Motor neuron (in vitro differentiated cells): ENCODE measurements at regions not wholly inside any gene's neighbourhood (a gene's known extent, or its start where the extent isn't known, plus 50 kb on each side); places are given as distances from the start of the nearest gene placed in this dataset.
"Not testable (repeated sequence)": the region's sequence is repeated elsewhere in the genome, so short reads cannot be mapped to it uniquely, and the experiment has no call there.

Source experiments
- ATAC-seq, 8 experiments: fragments of 200-7000 bp; cut with Tn5 transposase; replicated peaks in 6 of 8; 2 replicates each; pipeline ENCODE4 v1.8.0; 2021; ENCODE audit warnings: mild to moderate bottlenecking in 8 of 8, moderate library complexity in 8 of 8
- H3K27ac ChIP-seq, 2 donors: fragments of 250-450 bp; sonication (Bioruptor Pico); 2 replicates each; pipeline ENCODE4 v1.9.0; 2021; ENCODE audit warnings: antibody characterized with exemption in 2 of 2, mild to moderate bottlenecking in 2 of 2, moderate library complexity in 1 of 2
- H3K4me1 ChIP-seq, 2 donors: fragments of 250-450 bp; sonication (Bioruptor Pico); replicated peaks in 1 of 2; 2 replicates each; pipeline ENCODE4 v1.6.1; 2021; ENCODE audit warnings: antibody characterized with exemption in 2 of 2, mild to moderate bottlenecking in 2 of 2, moderate library complexity in 1 of 2
- H3K4me3 ChIP-seq, 5 donors: fragments of 250-450 bp; sonication (Bioruptor Pico); 2 replicates each; pipeline ENCODE4 v1.9.0; 2021; ENCODE audit warnings: antibody characterized with exemption in 5 of 5, mild to moderate bottlenecking in 5 of 5, moderate library complexity in 4 of 5
- WGBS, 10 experiments: fragments of 450-650 bp; shearing (Covaris generic); methylation state at CpG; one replicate each; pipeline ENCODE4 v1.0.0; 2022; 5-methylcytosine and 5-hydroxymethylcytosine counted together
- in situ Hi-C, 9 experiments: fragments of 400-800 bp; cut with MboI; loops; one replicate each; pipeline ENCODE4 v1.15.0; 2021; ENCODE audit warnings: low sequenced_read_pairs in 9 of 9, low pct_unique_long_range_greater_than_20kb in 2 of 9; ENCODE audit not compliant: unreplicated experiment in 9 of 9

DNA sequence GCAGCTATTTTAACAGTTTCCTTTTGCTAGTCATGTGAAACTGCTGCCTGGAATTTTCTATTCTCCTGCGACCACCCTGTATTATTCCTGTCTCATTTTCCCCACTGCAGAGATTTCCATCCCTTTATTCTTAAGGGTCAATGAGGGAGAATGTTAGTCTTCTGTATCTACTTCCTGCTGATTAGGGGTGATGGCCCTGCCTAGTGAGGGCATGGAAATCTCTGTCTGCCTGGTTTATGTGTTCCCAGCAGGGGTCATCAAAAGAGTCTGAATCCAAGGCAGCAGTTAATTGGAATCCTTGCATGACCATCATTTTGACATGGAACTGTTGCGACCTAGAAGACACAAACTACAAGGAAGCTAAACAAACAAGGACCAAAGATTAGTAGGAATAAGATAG is 325.2 kb downstream of the PLPP3 start:
- ATAC-seq, result no peak
- WGBS, 10 experiments, result 75 to 100% (median 83%) methylated on average over 1 to 2 of the region's 2 CpGs; no CpG with 5 or more reads in 1 of the 10 experiments
- no peak overlapping the region for H3K27ac ChIP-seq
- in situ Hi-C loops, result no loop called here
- peaks cover 16 to 29% of the 10 kb centered on the region in 2 donors for H3K4me1 ChIP-seq
- H3K4me3 ChIP-seq, result no peak overlapping the region

DNA sequence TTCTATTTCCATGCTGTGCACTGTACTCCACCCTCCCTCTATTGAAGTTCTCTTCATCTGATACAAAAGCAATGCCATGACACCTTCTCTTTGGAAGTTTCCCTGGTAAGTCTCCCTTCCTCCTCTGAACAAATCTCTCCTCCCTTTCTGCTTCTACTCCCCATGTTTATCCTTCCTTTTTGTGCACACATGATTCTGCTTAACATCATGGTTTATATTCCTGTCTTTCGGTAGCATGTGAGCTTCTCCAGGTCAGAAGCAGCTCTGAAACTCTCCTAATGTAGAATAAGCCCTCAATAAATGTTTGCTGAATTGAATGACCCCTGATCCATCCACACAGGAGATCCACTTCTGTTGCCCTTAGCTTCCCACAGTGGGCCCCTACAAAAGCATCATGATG is 328.6 kb downstream of the PLPP3 start:
- no peak for ATAC-seq
- H3K27ac ChIP-seq, result no peak overlapping the region
- in situ Hi-C loops, result no loop called here
- no peak overlapping the region for H3K4me3 ChIP-seq
- WGBS, 10 experiments, result 0 to 100% (median 38%) methylated on average over 1 of the region's 1 CpG; no CpG with 5 or more reads in 2 of the 10 experiments
- H3K4me1 ChIP-seq, result peaks cover 21 to 27% of the 10 kb centered on the region in 2 donors

DNA sequence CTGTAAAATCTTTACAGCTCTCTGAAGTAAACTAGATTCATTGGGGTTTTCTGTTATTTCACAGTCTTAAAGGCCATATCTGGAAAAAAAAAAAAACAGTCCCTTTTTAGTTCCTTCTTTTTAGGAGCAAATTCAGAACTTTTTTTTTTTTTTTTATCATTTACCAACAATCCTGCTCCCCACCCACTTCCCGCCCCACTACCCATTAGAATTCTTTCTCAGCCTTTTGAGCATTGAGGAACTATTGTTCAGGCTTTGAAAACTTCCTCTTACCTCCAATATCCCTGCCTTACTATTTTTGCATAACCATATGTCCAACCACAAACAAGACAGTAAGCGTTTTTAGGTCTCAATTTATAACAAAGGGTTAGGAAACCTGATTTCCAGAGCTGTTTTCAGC is 330.1 kb downstream of the PLPP3 start:
- H3K4me1 ChIP-seq, result peaks cover 18 to 27% of the 10 kb centered on the region in 2 donors
- no peak overlapping the region for H3K4me3 ChIP-seq
- 19 to 69% (median 41%) methylated on average over 1 to 2 of the region's 2 CpGs; no CpG with 5 or more reads in 2 of the 10 experiments for WGBS, 10 experiments
- H3K27ac ChIP-seq, result no peak overlapping the region
- in situ Hi-C loops, result no loop called here
- peak in 1 of 8 experiments; percentile 39 for ATAC-seq

DNA sequence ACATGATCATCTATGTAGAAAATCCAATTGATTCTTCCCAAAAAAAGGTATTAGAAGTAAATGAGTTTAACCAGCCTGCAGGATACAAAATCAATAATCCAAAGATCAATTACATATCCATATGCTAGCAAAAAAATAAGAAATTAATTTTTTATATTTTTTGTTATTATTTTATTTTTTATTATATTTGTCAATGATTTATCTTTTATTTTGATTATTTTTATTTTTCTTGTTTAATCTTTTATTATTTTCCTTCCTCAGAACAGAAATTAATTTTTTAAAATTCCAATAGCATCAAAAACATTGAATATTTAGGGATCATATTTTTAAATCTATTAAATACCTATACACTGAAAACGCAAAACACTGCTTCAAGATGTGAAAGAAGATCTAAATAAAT is 331.2 kb downstream of the PLPP3 start:
- WGBS, 10 experiments, result 82 to 100% (median 94%) methylated on average over 1 of the region's 1 CpG
- Histone ChIP-seq H3K4me1 (peaks cover 18 to 27% of the 10 kb centered on the region in 2 donors), H3K27ac (no peak overlapping the region), H3K4me3 (no peak overlapping the region)
- no peak for ATAC-seq
- in situ Hi-C loops, result no loop called here

DNA sequence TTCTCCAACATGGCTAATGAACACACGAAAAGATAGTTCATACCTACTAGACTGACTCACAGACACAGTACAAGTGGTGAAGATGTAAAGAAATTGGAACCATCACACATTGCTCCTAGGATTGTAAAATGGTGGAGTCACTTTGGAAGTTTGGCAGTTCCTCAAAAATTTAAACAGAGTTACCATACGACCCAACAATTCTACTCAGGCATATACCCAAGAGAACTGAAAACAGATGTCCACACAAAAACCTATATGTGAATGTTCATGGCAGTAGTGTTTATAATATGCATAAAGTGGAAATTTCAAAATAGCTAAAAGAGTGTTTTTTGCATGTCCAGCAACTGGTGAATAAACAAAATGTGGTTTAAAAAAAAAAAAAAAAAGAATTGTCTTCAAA is 332.6 kb downstream of the PLPP3 start:
- peaks cover 9 to 19% of the 10 kb centered on the region in 2 donors for H3K4me1 ChIP-seq
- WGBS, 10 experiments, result 40 to 100% (median 91%) methylated on average over 2 of the region's 2 CpGs; no CpG with 5 or more reads in 4 of the 10 experiments
- H3K4me3 ChIP-seq, H3K27ac ChIP-seq, ATAC-seq, in situ Hi-C loops: not testable (repeated sequence)

DNA sequence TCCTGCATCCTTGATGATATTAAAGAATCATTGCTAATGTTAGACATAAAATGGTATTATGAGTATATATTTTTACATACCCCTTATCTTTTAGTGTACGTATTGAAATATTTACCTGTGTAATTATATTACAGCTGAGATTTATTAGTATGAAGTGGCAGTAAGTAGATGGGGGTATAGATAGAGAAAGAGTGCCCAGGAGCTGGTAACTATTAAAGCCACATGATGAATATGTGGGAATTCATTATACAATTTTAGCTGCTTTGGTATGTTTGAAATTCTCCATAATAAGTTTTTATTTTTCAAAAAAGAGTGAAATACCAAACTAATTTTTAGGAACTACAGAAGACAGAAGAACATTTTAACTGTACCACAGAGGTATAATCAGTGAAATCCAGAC is 339.0 kb downstream of the PLPP3 start:
- no peak overlapping the region for H3K27ac ChIP-seq
- no peak overlapping the region for H3K4me3 ChIP-seq
- no peak for ATAC-seq
- 0 to 55% (median 0%) methylated on average over 1 of the region's 1 CpG; no CpG with 5 or more reads in 3 of the 10 experiments for WGBS, 10 experiments
- in situ Hi-C loops, result no loop called here
- H3K4me1 ChIP-seq, result no peaks in the 10 kb centered on the region

DNA sequence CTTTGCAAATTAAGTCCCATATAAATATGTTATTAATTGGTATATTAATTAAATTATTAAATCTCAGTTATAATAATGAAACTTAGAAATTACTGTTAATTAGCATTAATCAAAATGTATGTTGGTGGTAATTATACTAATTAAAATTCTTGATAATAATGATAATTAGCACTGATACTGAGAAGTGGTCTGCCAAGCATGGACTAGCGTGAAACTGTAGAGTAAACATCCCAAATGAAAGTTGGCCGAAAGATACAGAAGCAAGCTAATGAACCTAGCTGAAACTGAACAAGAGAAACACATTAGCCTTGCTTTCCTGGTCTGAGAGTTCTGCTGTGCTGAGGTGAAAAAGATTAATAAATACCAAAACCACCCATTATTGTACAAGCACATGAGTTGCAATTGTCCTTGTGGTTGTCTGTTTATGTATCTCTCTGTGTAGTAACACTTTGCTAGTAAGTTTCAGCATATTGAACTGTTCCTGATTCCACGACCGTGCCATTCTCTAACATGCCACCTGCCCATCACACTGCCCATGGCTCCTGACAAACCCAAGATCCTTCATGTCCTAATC is 341.8 kb downstream of the PLPP3 start:
- H3K4me3 ChIP-seq, result no peak overlapping the region
- no peak for ATAC-seq
- WGBS, 10 experiments, result 86 to 100% (median 95%) methylated on average over 1 to 4 of the region's 4 CpGs
- in situ Hi-C loops, result no loop called here
- H3K4me1 ChIP-seq, result no peaks in the 10 kb centered on the region
- no peak overlapping the region for H3K27ac ChIP-seq

DNA sequence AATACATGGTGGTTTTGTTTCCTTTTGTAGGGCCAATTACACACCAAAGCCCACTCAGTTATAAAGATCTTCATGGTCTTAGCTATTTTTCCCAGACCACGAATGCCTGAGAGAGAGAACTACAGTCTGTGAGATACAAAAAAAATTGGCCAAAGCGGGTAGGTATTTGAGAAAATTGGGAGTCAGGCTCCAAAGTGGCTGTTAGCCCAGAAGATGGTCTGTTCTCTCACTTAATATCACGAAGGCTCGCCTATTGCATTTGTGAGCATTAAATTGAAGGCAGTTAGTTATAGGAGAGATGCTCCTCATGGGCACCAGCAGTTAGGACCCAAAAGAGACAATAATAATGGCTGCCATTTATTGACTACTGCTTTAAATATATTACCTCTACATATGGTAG is 342.7 kb downstream of the PLPP3 start:
- Histone ChIP-seq H3K27ac (no peak overlapping the region), H3K4me3 (no peak overlapping the region), H3K4me1 (no peaks in the 10 kb centered on the region)
- ATAC-seq, result no peak
- WGBS, 10 experiments, result 51 to 100% (median 95%) methylated on average over 1 to 4 of the region's 4 CpGs
- in situ Hi-C loops, result no loop called here

DNA sequence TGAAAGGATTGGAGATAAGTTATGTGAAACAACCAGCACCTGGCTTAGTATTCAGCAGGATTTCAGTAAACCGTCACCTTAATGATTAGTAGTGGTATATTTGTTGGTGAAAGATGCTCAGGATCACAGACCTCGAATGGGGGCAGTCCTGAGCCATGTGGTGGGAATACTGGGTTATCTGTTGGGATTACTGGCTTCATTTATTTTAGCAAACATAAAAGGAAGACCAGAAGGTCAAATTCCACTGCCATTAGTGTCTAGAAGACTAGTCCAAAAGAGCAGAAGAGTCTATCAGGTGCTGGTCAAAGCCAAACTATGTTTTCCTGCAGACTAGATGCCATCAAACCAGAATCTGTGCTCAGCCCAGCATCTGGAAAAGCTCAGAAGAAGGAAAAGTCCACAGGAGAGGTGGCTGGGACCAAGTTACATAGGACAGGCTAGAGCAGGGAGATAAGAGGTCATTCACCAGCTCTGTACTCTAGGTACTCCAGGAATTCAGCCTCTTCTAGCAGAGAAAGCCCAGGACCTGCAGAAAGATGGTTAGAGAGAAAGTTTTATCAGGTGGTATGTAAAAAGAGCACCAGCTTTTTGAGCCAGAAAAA is 343.4 kb downstream of the PLPP3 start:
- in situ Hi-C loops, result no loop called here
- no peak overlapping the region for H3K4me3 ChIP-seq

DNA sequence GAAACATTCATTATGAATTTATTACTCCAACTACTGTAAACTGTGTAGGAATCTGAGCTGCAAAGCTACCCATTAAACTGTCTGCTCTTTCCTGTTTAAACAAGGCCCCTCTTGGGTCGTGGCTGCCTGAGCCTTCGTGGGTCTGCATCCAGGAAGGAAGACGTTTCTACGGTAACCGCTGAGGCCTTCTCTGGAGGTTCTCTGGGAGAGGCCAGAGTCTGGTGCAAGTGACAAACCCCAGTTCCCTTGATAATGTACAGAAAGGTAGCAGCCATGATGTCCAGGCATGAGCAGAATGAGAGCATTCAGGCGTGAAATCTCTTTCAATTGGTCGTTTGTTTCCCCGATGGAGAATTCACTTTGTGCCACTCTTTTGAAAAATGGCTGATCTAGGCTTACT is 350.2 kb downstream of the PLPP3 start:
- no peak overlapping the region for H3K4me3 ChIP-seq
- H3K27ac ChIP-seq, result peak overlapping the region in 1 of 2 donors; percentile 12
- peak in 5 of 8 experiments; percentile 98 to 99 (median 99) for ATAC-seq
- in situ Hi-C loops, result no loop called here
- H3K4me1 ChIP-seq, result peaks cover 23 to 26% of the 10 kb centered on the region in 2 donors
- 7 to 90% (median 17%) methylated on average over 3 to 8 of the region's 8 CpGs; no CpG with 5 or more reads in 1 of the 10 experiments for WGBS, 10 experiments

More for the DNA sequence above, 343.4 kb downstream of the PLPP3 start:
- Histone ChIP-seq H3K27ac (no peak overlapping the region), H3K4me1 (no peaks in the 10 kb centered on the region)
- ATAC-seq, result no peak
- 67 to 96% (median 83%) methylated on average over 1 to 2 of the region's 2 CpGs; no CpG with 5 or more reads in 3 of the 10 experiments for WGBS, 10 experiments

DNA sequence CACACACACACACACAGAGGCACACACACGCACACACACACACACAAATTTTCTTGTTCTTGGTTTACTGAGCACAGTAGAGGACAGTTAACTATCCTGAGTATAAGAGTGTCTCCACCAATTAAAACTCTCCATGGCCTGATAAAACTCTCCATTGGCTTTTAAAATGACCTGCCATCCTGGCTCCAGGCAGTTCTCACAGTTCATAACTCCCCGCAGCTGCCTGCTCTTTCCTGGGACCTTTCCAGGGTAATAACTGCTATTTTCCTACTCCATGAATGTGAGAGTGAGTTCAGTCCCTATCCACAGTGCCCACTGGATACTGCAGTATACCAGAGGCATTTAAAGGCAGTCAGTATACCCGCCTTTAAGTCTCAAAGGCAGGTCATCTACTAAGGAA is 351.5 kb downstream of the PLPP3 start:
- no peak overlapping the region for H3K27ac ChIP-seq
- no peak for ATAC-seq
- H3K4me3 ChIP-seq, result no peak overlapping the region
- H3K4me1 ChIP-seq, result peaks cover 23 to 26% of the 10 kb centered on the region in 2 donors
- WGBS, 10 experiments, result 29 to 100% (median 87%) methylated on average over 1 to 3 of the region's 3 CpGs; no CpG with 5 or more reads in 2 of the 10 experiments
- in situ Hi-C loops, result no loop called here

DNA sequence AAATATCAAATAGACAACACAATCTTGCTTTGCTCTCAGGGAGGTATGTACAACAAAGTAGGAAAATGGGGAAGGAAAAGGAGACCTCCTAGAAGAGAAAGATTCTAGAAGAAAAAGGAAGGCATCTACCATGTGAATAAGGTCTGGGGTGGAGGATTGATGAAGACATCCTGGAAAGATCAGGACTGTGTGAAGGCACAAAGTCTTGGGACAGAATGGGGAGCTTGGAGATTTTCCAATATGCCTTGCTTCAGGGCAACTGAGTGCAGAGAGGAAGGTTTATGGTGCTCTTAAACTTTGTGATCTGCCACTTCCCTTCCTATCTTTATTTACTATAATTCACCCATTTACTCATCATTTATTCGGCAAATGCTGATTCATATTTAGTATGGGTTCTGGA is 352.0 kb downstream of the PLPP3 start:
- no peak for ATAC-seq
- Histone ChIP-seq H3K4me3 (no peak overlapping the region), H3K4me1 (peaks cover 23 to 26% of the 10 kb centered on the region in 2 donors), H3K27ac (no peak overlapping the region)
- 100% methylated on average over 1 of the region's 1 CpG; no CpG with 5 or more reads in 5 of the 10 experiments for WGBS, 10 experiments
- in situ Hi-C loops, result no loop called here

DNA sequence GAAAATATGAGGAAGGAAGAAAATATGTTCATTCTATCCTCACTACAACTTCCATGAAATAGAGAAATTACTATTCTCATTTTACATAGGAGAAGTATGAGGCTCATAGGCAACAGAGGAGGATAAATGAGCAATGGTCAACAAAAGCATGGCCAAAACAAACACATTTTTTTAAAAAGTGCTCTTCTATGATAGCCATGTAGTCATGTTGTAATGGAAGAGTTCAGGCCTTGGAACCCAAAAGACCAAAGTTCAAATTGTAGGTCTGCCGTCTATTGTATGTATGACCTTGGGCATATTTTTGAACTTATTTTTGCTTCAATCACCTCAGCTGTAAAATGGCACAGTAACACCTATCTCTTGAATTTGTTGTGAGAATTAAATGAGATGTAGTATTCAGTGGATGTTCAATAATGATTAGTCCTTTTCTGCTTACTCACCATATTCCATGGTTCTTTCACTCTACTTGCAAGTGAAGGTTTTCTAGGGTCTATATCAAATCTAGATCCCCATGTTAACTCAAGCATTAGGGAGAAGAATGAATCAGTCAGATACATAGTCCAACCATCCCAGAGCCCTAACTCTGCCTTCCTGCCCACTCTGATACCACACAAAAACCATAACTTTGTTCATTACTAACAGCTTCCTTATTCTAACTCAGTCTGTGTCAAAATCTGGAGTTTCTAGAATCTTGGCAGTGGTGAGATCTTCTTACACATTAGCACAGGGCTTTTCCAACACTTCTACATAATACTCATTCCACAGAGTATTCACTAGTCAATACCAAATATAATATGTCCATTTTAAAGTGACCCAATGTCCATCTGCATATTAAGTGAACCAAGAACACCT is 353.2 kb downstream of the PLPP3 start:
- peaks cover 23 to 26% of the 10 kb centered on the region in 2 donors for H3K4me1 ChIP-seq
- no peak for ATAC-seq
- no peak overlapping the region for H3K4me3 ChIP-seq
- WGBS, 10 experiments, result 80 to 100% (median 100%) methylated on average over 1 of the region's 1 CpG; no CpG with 5 or more reads in 2 of the 10 experiments
- in situ Hi-C loops, result no loop called here
- H3K27ac ChIP-seq, result no peak overlapping the region
